Upper lobe of left lung (tissue), 6 donors: ENCODE measurements at regions not wholly inside any gene's neighbourhood (a gene's known extent, or its start where the extent isn't known, plus 50 kb on each side); places are given as distances from the start of the nearest gene placed in this dataset.

Experiments
- ATAC-seq, 2 donors: fragments of 200-7000 bp; cut with Tn5 transposase; one replicate each; pipeline ENCODE4 v1.9.1; 2022; ENCODE audit warnings: mild to moderate bottlenecking in 2 of 2, moderate library complexity in 2 of 2; ENCODE audit not compliant: low FRiP score in 2 of 2
- DNase-seq, 2 donors: peaks; one replicate each; pipeline ENCODE4 v3.0.0-alpha.2; 2019 to 2020
- H3K27ac ChIP-seq, 4 donors: fragments of 200-600 bp; sonication (generic); one replicate each; pipeline ENCODE4 v1.5.1; 2016 to 2019
- H3K27me3 ChIP-seq, 4 donors: fragments of 200-600 bp; sonication (generic); one replicate each; pipeline ENCODE4 v1.5.1; 2017 to 2019
- H3K36me3 ChIP-seq, 4 donors: fragments of 200-600 bp; sonication (generic); one replicate each; pipeline ENCODE4 v1.5.1; 2016 to 2019
- H3K4me1 ChIP-seq, 4 donors: fragments of 200-600 bp; sonication (generic); one replicate each; pipeline ENCODE4 v1.5.1; 2018 to 2019
- H3K4me3 ChIP-seq, 4 donors: fragments of 200-600 bp; sonication (generic); one replicate each; pipeline ENCODE4 v1.5.1; 2017 to 2019; ENCODE audit warnings: mild to moderate bottlenecking in 2 of 4, moderate library complexity in 1 of 4
- H3K9me3 ChIP-seq, 4 donors: fragments of 200-600 bp; sonication (generic); one replicate each; pipeline ENCODE4 v1.5.1; 2018 to 2019
- EP300 ChIP-seq, 4 donors: sonication (generic); formaldehyde crosslinking; IDR thresholded peaks; one replicate each; pipeline ENCODE4 v1.5.1; 2017; ENCODE audit warnings: antibody characterized with exemption in 4 of 4, control low read depth in 2 of 4
- POLR2A ChIP-seq, 4 donors: fragments of 450-650 bp; IDR thresholded peaks; one replicate each; pipeline ENCODE4 v1.5.1; 2016 to 2017; ENCODE audit warnings: antibody characterized with exemption in 4 of 4, mild to moderate bottlenecking in 2 of 4
- POLR2AphosphoS5 ChIP-seq, 2 donors: sonication (generic); formaldehyde crosslinking; IDR thresholded peaks; one replicate each; pipeline ENCODE4 v1.5.1; 2017; ENCODE audit warnings: antibody characterized with exemption in 2 of 2
- WGBS, 2 donors: methylation state at CpG; one replicate each; pipeline ENCODE4 v1.1.5; 2017 to 2018; 5-methylcytosine and 5-hydroxymethylcytosine counted together
- TF ChIP-seq, protein P1 (sequence below), 6 experiments: fragments of 450-650 bp in 4 of 6; fragments of 200-600 bp in 2 of 6; sonication (generic) in 2 of 6; IDR thresholded peaks; one replicate each; pipeline ENCODE4 v1.5.1; 2016 to 2019; ENCODE audit warnings: antibody characterized with exemption in 6 of 6
- donor health status: DM: no; HTN: no; CAD: no; lungs with moderate emphysema.
- donor health status: DM: no; HTN: yes; CAD: no; lungs with severe emphysema.

DNA sequence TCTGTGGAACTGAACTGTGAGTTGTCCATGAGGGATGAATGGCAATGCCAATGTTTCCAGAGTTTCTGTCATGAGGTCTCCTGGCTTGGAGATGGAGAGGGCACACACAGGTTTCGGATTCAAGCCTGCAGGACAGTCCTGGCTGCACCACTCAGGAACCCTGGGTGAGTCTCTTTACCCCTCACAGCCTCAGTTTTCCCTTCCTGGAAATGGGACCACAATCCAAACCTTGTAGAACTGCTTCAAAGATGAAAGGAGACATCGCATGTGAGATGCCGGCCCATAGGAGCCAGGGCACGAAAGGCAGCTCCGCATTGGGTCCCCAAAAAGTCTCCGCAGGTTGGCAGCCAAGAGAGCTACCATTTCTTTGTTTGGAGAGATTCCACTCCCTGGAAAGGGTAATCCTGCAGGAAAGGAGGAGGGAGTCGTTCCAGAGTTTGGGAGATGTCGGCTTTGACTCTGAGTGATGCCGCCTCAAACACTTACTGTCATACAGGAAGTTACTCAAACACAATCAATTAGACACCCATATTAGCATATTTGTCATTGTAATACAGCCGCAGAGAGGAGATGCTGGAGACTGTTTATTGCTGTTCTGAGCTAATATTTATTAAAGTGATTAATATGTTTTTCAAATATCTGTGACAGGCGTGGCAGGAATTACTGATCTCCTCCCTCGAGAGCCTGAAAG, 318.3 kb downstream of the MN1 start:
- Histone ChIP-seq H3K4me1 (peaks cover 0 to 8% (median 4%) of the 10 kb centered on the region in 4 donors), H3K27ac (no peak overlapping the region), H3K4me3 (no peak overlapping the region), H3K27me3 (no peaks in the 10 kb centered on the region), H3K9me3 (no peaks in the 10 kb centered on the region), H3K36me3 (no peaks in the 10 kb centered on the region)
- WGBS, 2 donors = 72% methylated on average over 12 of the region's 12 CpGs
- ATAC-seq (no peak), DNase-seq (no peak)
- TF ChIP-seq, protein P1, sequence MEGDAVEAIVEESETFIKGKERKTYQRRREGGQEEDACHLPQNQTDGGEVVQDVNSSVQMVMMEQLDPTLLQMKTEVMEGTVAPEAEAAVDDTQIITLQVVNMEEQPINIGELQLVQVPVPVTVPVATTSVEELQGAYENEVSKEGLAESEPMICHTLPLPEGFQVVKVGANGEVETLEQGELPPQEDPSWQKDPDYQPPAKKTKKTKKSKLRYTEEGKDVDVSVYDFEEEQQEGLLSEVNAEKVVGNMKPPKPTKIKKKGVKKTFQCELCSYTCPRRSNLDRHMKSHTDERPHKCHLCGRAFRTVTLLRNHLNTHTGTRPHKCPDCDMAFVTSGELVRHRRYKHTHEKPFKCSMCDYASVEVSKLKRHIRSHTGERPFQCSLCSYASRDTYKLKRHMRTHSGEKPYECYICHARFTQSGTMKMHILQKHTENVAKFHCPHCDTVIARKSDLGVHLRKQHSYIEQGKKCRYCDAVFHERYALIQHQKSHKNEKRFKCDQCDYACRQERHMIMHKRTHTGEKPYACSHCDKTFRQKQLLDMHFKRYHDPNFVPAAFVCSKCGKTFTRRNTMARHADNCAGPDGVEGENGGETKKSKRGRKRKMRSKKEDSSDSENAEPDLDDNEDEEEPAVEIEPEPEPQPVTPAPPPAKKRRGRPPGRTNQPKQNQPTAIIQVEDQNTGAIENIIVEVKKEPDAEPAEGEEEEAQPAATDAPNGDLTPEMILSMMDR (IDR thresholded peaks at IDR 0.05) = no peak
- TF ChIP-seq EP300 (IDR thresholded peaks at IDR 0.05) = no peak
- no peak for TF ChIP-seq POLR2A (IDR thresholded peaks at IDR 0.05)
- TF ChIP-seq POLR2AphosphoS5 (IDR thresholded peaks at IDR 0.05) = no peak

- ATAC-seq = no peak
- TF ChIP-seq POLR2A (IDR thresholded peaks at IDR 0.05) (no peak), EP300 (IDR thresholded peaks at IDR 0.05) (no peak), POLR2AphosphoS5 (IDR thresholded peaks at IDR 0.05) (no peak)
- TF ChIP-seq, protein P1 (IDR thresholded peaks at IDR 0.05) = no peak
- WGBS, 2 donors = 62 to 85% methylated on average over 3 of the region's 3 CpGs
Observed at GRCh38 chr22:27485842-27486241, 315.7 kb downstream of the MN1 start.

GRCh38 chr22:27487600-27488452, 313.7 kb downstream of the MN1 start:
- H3K36me3 ChIP-seq = no peaks in the 10 kb centered on the region
- ATAC-seq (peak in 1 of 2 donors; percentile 50), DNase-seq (peak in 1 of 2 donors; percentile 59)
- H3K27ac ChIP-seq = no peak overlapping the region
- 35 to 64% methylated on average over 8 to 21 of the region's 21 CpGs for WGBS, 2 donors
- H3K4me3 ChIP-seq = no peak overlapping the region
- H3K4me1 ChIP-seq = peaks cover 0 to 19% (median 6%) of the 10 kb centered on the region in 4 donors
- no peaks in the 10 kb centered on the region for H3K27me3 ChIP-seq
- H3K9me3 ChIP-seq = peaks cover 0 to 9% (median 0%) of the 10 kb centered on the region in 4 donors
- TF ChIP-seq EP300 (IDR thresholded peaks at IDR 0.05) (no peak), POLR2AphosphoS5 (IDR thresholded peaks at IDR 0.05) (no peak), POLR2A (IDR thresholded peaks at IDR 0.05) (no peak)
- TF ChIP-seq, protein P1 (IDR thresholded peaks at IDR 0.05) = no peak

More at GRCh38 chr22:27485842-27486241, 315.7 kb downstream of the MN1 start:
- Histone ChIP-seq H3K4me3 (no peak overlapping the region), H3K9me3 (no peaks in the 10 kb centered on the region), H3K36me3 (no peaks in the 10 kb centered on the region), H3K4me1 (peaks cover 0 to 19% (median 6%) of the 10 kb centered on the region in 4 donors), H3K27ac (no peak overlapping the region), H3K27me3 (no peaks in the 10 kb centered on the region)
- no peak for DNase-seq

- no peaks in the 10 kb centered on the region for H3K27me3 ChIP-seq
- H3K4me3 ChIP-seq = no peak overlapping the region
- H3K36me3 ChIP-seq = no peaks in the 10 kb centered on the region
- peaks cover 0 to 19% (median 6%) of the 10 kb centered on the region in 4 donors for H3K4me1 ChIP-seq
- no peak overlapping the region for H3K27ac ChIP-seq
- H3K9me3 ChIP-seq = peaks cover 0 to 13% (median 0%) of the 10 kb centered on the region in 4 donors
- 48 to 58% methylated on average over 12 of the region's 12 CpGs for WGBS, 2 donors
- no peak for DNase-seq
- no peak for ATAC-seq
- TF ChIP-seq EP300 (IDR thresholded peaks at IDR 0.05) (no peak), POLR2AphosphoS5 (IDR thresholded peaks at IDR 0.05) (no peak), POLR2A (IDR thresholded peaks at IDR 0.05) (no peak)
- TF ChIP-seq, protein P1 (IDR thresholded peaks at IDR 0.05) = no peak
Observed at GRCh38 chr22:27488456-27489177, 312.9 kb downstream of the MN1 start.
